AG10803 (cell line): ENCODE measurements at regions not wholly inside any gene's neighbourhood (a gene's known extent, or its start where the extent isn't known, plus 50 kb on each side); places are given as distances from the start of the nearest gene placed in this dataset.

ENCODE experiments used
- DNase-seq: peaks from one replicate; pipeline ENCODE4 v3.0.0; 2010; ENCODE audit warnings: low read depth
- H3K4me3 ChIP-seq: 2 replicates; pipeline ENCODE4 v1.5.1; 2011; ENCODE audit warnings: mild to moderate bottlenecking, low read length, control low read depth
- CTCF ChIP-seq: conservative IDR thresholded peaks from 2 replicates; pipeline ENCODE4 v1.5.1; 2011; ENCODE audit warnings: mild to moderate bottlenecking, low read length, control low read depth, inconsistent platforms

- no peak overlapping the region for H3K4me3 ChIP-seq
- DNase-seq = no peak
- no peak for TF ChIP-seq CTCF
These were observed 86.3 kb downstream of the DACT2 start for GRCh38 chr6:168232989-168233874.

DNA sequence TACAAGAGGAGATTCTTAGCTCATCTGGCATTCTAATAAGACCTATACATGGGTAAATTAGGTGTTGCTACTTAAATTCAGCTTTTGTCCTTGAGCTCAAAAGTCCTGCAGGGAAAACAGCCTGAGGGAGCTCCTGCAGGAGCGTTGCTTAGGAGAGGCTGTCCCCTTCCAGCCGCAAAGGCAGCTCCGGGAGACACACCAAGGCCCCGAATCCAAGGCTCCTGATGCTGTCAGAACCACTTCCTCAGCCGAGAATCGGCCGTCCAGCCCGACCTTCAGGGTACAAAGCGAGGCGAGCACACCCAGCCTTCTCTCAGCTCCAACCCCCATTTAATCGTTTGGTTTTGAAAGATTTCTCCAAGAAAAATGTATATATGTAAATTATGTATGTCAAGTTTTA lies 87.0 kb downstream of the DACT2 start:
- DNase-seq = no peak
- H3K4me3 ChIP-seq = no peak overlapping the region
- no peak for TF ChIP-seq CTCF

- TF ChIP-seq CTCF = no peak
- H3K4me3 ChIP-seq = no peak overlapping the region
- no peak for DNase-seq
These were observed 87.5 kb downstream of the DACT2 start for GRCh38 chr6:168232062-168232461.

GRCh38 chr6:168231393-168231957 lies 88.1 kb downstream of the DACT2 start:
- no peak for TF ChIP-seq CTCF
- DNase-seq = no peak
- H3K4me3 ChIP-seq = no peak overlapping the region

GRCh38 chr6:168229368-168229752 lies 90.2 kb downstream of the DACT2 start:
- no peak for TF ChIP-seq CTCF
- H3K4me3 ChIP-seq = no peak overlapping the region
- no peak for DNase-seq

GRCh38 chr6:168228676-168229367 lies 90.8 kb downstream of the DACT2 start:
- DNase-seq = no peak
- TF ChIP-seq CTCF = no peak
- no peak overlapping the region for H3K4me3 ChIP-seq

- no peak for TF ChIP-seq CTCF
- no peak for DNase-seq
These were observed 91.7 kb downstream of the DACT2 start for GRCh38 chr6:168227840-168228239.

More at GRCh38 chr6:168227840-168228239, 91.7 kb downstream of the DACT2 start:
- no peak overlapping the region for H3K4me3 ChIP-seq
